Body of pancreas (tissue), 4 donors: ENCODE measurements at regions not wholly inside any gene's neighbourhood (a gene's known extent, or its start where the extent isn't known, plus 50 kb on each side); places are given as distances from the start of the nearest gene placed in this dataset.

Source experiments
- ATAC-seq: fragments of 150-250 bp; one replicate; pipeline ENCODE4 v1.9.1; 2016
- DNase-seq, 4 donors: peaks; one replicate each; pipeline ENCODE4 v3.0.0-alpha.2; 2019
- H3K27ac ChIP-seq, 4 donors: fragments of 200-600 bp; sonication (generic); 1 replicate in 3 of 4; 2 replicates in 1 of 4; pipeline versions ENCODE4 v1.5.1 to v1.6.1; 2016 to 2019; ENCODE audit warnings: mild to moderate bottlenecking in 1 of 4, mixed read lengths in 1 of 4, moderate library complexity in 1 of 4
- H3K27me3 ChIP-seq, 2 donors: fragments of 200-600 bp; sonication (generic); one replicate each; pipeline ENCODE4 v1.6.0; 2016; ENCODE audit warnings: mild to moderate bottlenecking in 1 of 2
- H3K36me3 ChIP-seq, 2 donors: fragments of 200-600 bp; sonication (generic); replicated peaks in 1 of 2; 2 replicates each; pipeline ENCODE4 v1.5.1; 2016; ENCODE audit warnings: low read depth in 2 of 2; ENCODE audit not compliant: insufficient read depth in 1 of 2
- H3K4me1 ChIP-seq: fragments of 200-600 bp; sonication (generic); one replicate; pipeline ENCODE4 v1.6.0; 2016
- H3K4me3 ChIP-seq, 2 donors: fragments of 200-600 bp; sonication (generic); 1 replicate in 1 of 2; 2 replicates in 1 of 2; pipeline ENCODE4 v1.5.1; 2016 to 2019
- H3K9me3 ChIP-seq, 3 donors: fragments of 200-600 bp; sonication (generic); 1 replicate in 2 of 3; 2 replicates in 1 of 3; pipeline ENCODE4 v1.5.1; 2016
- CTCF ChIP-seq, 7 experiments: fragments of 450-650 bp in 4 of 7; fragments of 200-600 bp in 3 of 7; sonication (generic) in 3 of 7; IDR thresholded peaks; one replicate each; pipeline ENCODE4 v1.5.1; 2016 to 2019; ENCODE audit warnings: antibody characterized with exemption in 7 of 7
- POLR2A ChIP-seq, 3 donors: fragments of 450-650 bp; IDR thresholded peaks; one replicate each; pipeline ENCODE4 v1.6.1; 2016; ENCODE audit warnings: antibody characterized with exemption in 3 of 3, mild to moderate bottlenecking in 2 of 3
- WGBS, 2 donors: methylation state at CpG; one replicate each; pipeline ENCODE4 v1.1.5; 2017; 5-methylcytosine and 5-hydroxymethylcytosine counted together
- intact Hi-C: fragments of 100-400 bp; cut with DNase I; formaldehyde crosslinking; loops from one replicate; pipeline ENCODE4 v1.15.1; 2023

- ATAC-seq (no peak), DNase-seq (no peak)
- intact Hi-C loops = no loop called here
- no peak overlapping the region for H3K27ac ChIP-seq
- no peaks in the 10 kb centered on the region for H3K9me3 ChIP-seq
- H3K27me3 ChIP-seq = no peaks in the 10 kb centered on the region
- no peak for TF ChIP-seq POLR2A (IDR thresholded peaks at IDR 0.05)
- TF ChIP-seq CTCF (IDR thresholded peaks at IDR 0.05) = no peak
- H3K36me3 ChIP-seq = no peaks in the 10 kb centered on the region
- no peaks in the 10 kb centered on the region for H3K4me1 ChIP-seq
- H3K4me3 ChIP-seq = no peak overlapping the region
- WGBS, 2 donors = 78% methylated on average over 5 of the region's 5 CpGs
These were observed 183.7 kb downstream of the RGS9 start for GRCh38 chr17:65320820-65321219.

GRCh38 chr17:65314212-65314611 lies 177.0 kb downstream of the RGS9 start:
- Histone ChIP-seq H3K9me3 (no peaks in the 10 kb centered on the region), H3K27me3 (no peaks in the 10 kb centered on the region), H3K4me3 (no peak overlapping the region), H3K27ac (no peak overlapping the region), H3K4me1 (no peaks in the 10 kb centered on the region), H3K36me3 (no peaks in the 10 kb centered on the region)
- TF ChIP-seq POLR2A (IDR thresholded peaks at IDR 0.05) = no peak
- TF ChIP-seq CTCF (IDR thresholded peaks at IDR 0.05) = no peak
- WGBS, 2 donors = 55 to 69% methylated on average over 6 of the region's 6 CpGs
- intact Hi-C loops = no loop called here
- ATAC-seq (no peak), DNase-seq (no peak)

- H3K36me3 ChIP-seq = no peaks in the 10 kb centered on the region
- no peak overlapping the region for H3K27ac ChIP-seq
- WGBS, 2 donors = 26 to 42% methylated on average over 6 of the region's 6 CpGs
- TF ChIP-seq CTCF (IDR thresholded peaks at IDR 0.05) (no peak), POLR2A (IDR thresholded peaks at IDR 0.05) (no peak)
- DNase-seq (no peak), ATAC-seq (no peak)
- intact Hi-C loops = no loop called here
- H3K4me3 ChIP-seq = no peak overlapping the region
- no peaks in the 10 kb centered on the region for H3K4me1 ChIP-seq
- no peaks in the 10 kb centered on the region for H3K27me3 ChIP-seq
- no peaks in the 10 kb centered on the region for H3K9me3 ChIP-seq
These were observed 175.7 kb downstream of the RGS9 start for GRCh38 chr17:65312718-65313377.

- ATAC-seq = no peak
- H3K4me3 ChIP-seq = no peak overlapping the region
- no peak overlapping the region for H3K27ac ChIP-seq
- 84 to 89% methylated on average over 5 of the region's 5 CpGs for WGBS, 2 donors
- no peaks in the 10 kb centered on the region for H3K9me3 ChIP-seq
- DNase-seq = no peak
- no peaks in the 10 kb centered on the region for H3K27me3 ChIP-seq
- no peaks in the 10 kb centered on the region for H3K36me3 ChIP-seq
- no peaks in the 10 kb centered on the region for H3K4me1 ChIP-seq
- TF ChIP-seq CTCF (IDR thresholded peaks at IDR 0.05) = no peak
- TF ChIP-seq POLR2A (IDR thresholded peaks at IDR 0.05) = no peak
- intact Hi-C loops = no loop called here
These were observed 174.1 kb downstream of the RGS9 start for GRCh38 chr17:65311261-65311660.

- intact Hi-C loops = no loop called here
- no peak for TF ChIP-seq POLR2A (IDR thresholded peaks at IDR 0.05)
- no peak for TF ChIP-seq CTCF (IDR thresholded peaks at IDR 0.05)
- DNase-seq (no peak), ATAC-seq (no peak)
- Histone ChIP-seq H3K36me3 (no peaks in the 10 kb centered on the region), H3K4me3 (no peak overlapping the region), H3K4me1 (no peaks in the 10 kb centered on the region), H3K27ac (no peak overlapping the region), H3K9me3 (no peaks in the 10 kb centered on the region), H3K27me3 (no peaks in the 10 kb centered on the region)
- 85 to 92% methylated on average over 3 of the region's 3 CpGs for WGBS, 2 donors
These were observed 170.8 kb downstream of the RGS9 start for GRCh38 chr17:65307961-65308316.
